GM12873 (cell line): ENCODE measurements at regions not wholly inside any gene's neighbourhood (a gene's known extent, or its start where the extent isn't known, plus 50 kb on each side); places are given as distances from the start of the nearest gene placed in this dataset.

Source experiments
- CTCF ChIP-seq: IDR thresholded peaks from 2 replicates; pipeline ENCODE4 v1.5.1; 2012; ENCODE audit warnings: low read depth, mild to moderate bottlenecking, moderate library complexity, low read length, control low read depth; ENCODE audit not compliant: insufficient read depth; ENCODE audit errors: missing control alignments

GRCh38 chr2:236861196-236861875 lies 224.4 kb upstream of the COPS8 start:
- no peak for TF ChIP-seq CTCF

- no peak for TF ChIP-seq CTCF
Measured at GRCh38 chr2:236861944-236862343, 223.7 kb upstream of the COPS8 start.

GRCh38 chr2:236862526-236862925 lies 223.2 kb upstream of the COPS8 start:
- no peak for TF ChIP-seq CTCF

- no peak for TF ChIP-seq CTCF
Measured at GRCh38 chr2:236862961-236863728, 222.5 kb upstream of the COPS8 start.

- TF ChIP-seq CTCF: no peak
Measured at GRCh38 chr2:236863729-236864126, 222.0 kb upstream of the COPS8 start.

GRCh38 chr2:236865052-236865451 lies 220.6 kb upstream of the COPS8 start:
- TF ChIP-seq CTCF: no peak

- no peak for TF ChIP-seq CTCF
Measured at GRCh38 chr2:236866542-236867340, 218.9 kb upstream of the COPS8 start.
